Glutamatergic neuron (in vitro differentiated cells): ENCODE measurements at regions not wholly inside any gene's neighbourhood (a gene's known extent, or its start where the extent isn't known, plus 50 kb on each side); places are given as distances from the start of the nearest gene placed in this dataset.

Experiments used
- DNase-seq: peaks from one replicate; pipeline ENCODE4 v3.0.0; 2022
- H3K27ac Mint-ChIP-seq: one replicate; pipeline ENCODE4 v1.8.0; 2020; ENCODE audit warnings: mild to moderate bottlenecking, mixed read lengths, inconsistent platforms; ENCODE audit not compliant: unreplicated experiment
- H3K27me3 Mint-ChIP-seq: one replicate; pipeline ENCODE4 v1.8.0; 2020; ENCODE audit warnings: mild to moderate bottlenecking, moderate library complexity, mixed read lengths, inconsistent platforms; ENCODE audit not compliant: unreplicated experiment
- H3K36me3 Mint-ChIP-seq: one replicate; pipeline ENCODE4 v1.8.0; 2020; ENCODE audit warnings: mild to moderate bottlenecking, mixed read lengths, inconsistent platforms; ENCODE audit not compliant: unreplicated experiment
- H3K4me1 Mint-ChIP-seq: one replicate; pipeline ENCODE4 v1.8.0; 2020; ENCODE audit warnings: mild to moderate bottlenecking, low read depth, mixed read lengths, inconsistent platforms; ENCODE audit not compliant: unreplicated experiment
- H3K4me3 Mint-ChIP-seq: one replicate; pipeline ENCODE4 v1.8.0; 2020; ENCODE audit warnings: mild to moderate bottlenecking, mixed read lengths, inconsistent platforms; ENCODE audit not compliant: unreplicated experiment
- H3K9me3 Mint-ChIP-seq: one replicate; pipeline ENCODE4 v1.8.0; 2020; ENCODE audit warnings: mild to moderate bottlenecking, moderate library complexity, mixed read lengths, inconsistent platforms; ENCODE audit not compliant: unreplicated experiment
- TF ChIP-seq, protein P1 (sequence below): fragments of 200-600 bp; sonication (generic); IDR thresholded peaks from one replicate; pipeline ENCODE4 v1.5.0; 2021; ENCODE audit not compliant: partially characterized antibody, unreplicated experiment

GRCh38 chr2:196248467-196249094 lies 77.2 kb upstream of the STK17B start:
- TF ChIP-seq, protein P1, sequence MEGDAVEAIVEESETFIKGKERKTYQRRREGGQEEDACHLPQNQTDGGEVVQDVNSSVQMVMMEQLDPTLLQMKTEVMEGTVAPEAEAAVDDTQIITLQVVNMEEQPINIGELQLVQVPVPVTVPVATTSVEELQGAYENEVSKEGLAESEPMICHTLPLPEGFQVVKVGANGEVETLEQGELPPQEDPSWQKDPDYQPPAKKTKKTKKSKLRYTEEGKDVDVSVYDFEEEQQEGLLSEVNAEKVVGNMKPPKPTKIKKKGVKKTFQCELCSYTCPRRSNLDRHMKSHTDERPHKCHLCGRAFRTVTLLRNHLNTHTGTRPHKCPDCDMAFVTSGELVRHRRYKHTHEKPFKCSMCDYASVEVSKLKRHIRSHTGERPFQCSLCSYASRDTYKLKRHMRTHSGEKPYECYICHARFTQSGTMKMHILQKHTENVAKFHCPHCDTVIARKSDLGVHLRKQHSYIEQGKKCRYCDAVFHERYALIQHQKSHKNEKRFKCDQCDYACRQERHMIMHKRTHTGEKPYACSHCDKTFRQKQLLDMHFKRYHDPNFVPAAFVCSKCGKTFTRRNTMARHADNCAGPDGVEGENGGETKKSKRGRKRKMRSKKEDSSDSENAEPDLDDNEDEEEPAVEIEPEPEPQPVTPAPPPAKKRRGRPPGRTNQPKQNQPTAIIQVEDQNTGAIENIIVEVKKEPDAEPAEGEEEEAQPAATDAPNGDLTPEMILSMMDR = no peak
- Mint-ChIP-seq H3K27me3 (peaks cover 1% of the 10 kb centered on the region), H3K9me3 (peaks cover 3% of the 10 kb centered on the region), H3K4me1 (no peaks in the 10 kb centered on the region), H3K27ac (no peak overlapping the region), H3K36me3 (peaks cover 14% of the 10 kb centered on the region), H3K4me3 (no peak overlapping the region)
- DNase-seq = no peak

DNA sequence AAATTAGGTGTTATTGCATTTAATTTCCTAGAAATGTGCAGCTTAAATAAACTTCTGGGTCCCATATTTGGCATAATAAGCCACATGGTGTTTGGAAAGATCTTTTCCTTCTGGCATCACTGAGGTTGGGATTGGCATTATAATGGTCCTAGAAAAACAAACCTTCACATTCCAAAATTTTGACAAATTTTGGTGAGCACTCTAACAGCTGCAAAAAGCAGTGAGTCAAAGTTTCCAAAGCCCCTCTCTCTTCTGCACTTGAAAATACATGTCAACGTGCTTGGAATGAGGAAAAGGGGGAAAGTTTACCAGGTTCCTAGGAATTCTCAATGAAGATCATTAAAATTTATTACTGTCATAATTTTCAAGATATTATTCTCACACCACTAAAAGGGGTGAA lies 77.8 kb upstream of the STK17B start:
- TF ChIP-seq, protein P1 = no peak
- DNase-seq = no peak
- Mint-ChIP-seq H3K27me3 (peaks cover 1% of the 10 kb centered on the region), H3K27ac (no peak overlapping the region), H3K9me3 (peaks cover 3% of the 10 kb centered on the region), H3K4me1 (no peaks in the 10 kb centered on the region), H3K36me3 (peaks cover 14% of the 10 kb centered on the region), H3K4me3 (no peak overlapping the region)

DNA sequence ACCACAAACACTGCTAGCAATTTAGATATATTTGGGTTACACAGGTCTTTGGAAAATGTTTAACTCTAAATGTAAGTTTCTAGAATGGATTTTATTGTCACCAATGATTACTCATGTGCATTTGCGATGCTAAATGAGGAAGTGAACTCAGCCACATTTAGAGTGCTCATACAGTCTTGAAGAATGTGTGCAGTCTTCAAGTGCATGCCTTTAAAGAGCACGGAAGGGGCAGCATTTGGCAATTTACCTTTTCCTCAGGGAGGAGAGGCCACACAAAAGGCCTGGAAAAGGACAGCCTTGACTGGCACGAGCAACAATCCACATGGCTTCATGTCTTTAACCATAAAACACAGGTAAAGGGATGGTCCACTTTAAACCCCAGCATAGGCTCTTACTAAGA lies 78.5 kb upstream of the STK17B start:
- DNase-seq = no peak
- Mint-ChIP-seq H3K36me3 (peaks cover 14% of the 10 kb centered on the region), H3K4me1 (no peaks in the 10 kb centered on the region), H3K27me3 (peaks cover 1% of the 10 kb centered on the region), H3K4me3 (no peak overlapping the region), H3K9me3 (peaks cover 3% of the 10 kb centered on the region), H3K27ac (no peak overlapping the region)
- TF ChIP-seq, protein P1 = no peak

DNA sequence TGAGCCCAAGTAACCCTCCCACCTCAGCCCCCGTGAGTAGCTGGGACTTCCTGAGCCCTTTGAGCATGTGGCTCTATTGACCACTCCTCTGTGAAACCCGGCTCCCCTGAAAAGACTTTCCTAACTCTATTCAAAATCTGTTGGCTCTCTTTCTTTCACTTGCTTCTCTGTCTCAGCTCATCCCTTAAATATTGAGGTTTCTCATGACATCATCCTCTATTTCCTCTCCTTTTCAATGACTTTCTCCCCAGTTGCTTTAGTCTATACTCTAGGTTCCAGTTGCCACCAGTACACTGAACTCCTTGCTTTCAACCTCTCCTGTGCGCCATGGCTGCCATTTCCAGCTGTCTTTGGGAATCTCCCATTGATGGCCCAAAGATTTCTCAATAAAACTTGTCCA lies 79.8 kb upstream of the STK17B start:
- TF ChIP-seq, protein P1 = no peak
- no peaks in the 10 kb centered on the region for H3K4me1 Mint-ChIP-seq
- peaks cover 1% of the 10 kb centered on the region for H3K27me3 Mint-ChIP-seq
- peak overlapping the region; percentile 35 for H3K27ac Mint-ChIP-seq
- H3K9me3 Mint-ChIP-seq = peaks cover 3% of the 10 kb centered on the region
- no peak for DNase-seq
- H3K4me3 Mint-ChIP-seq = no peak overlapping the region
- H3K36me3 Mint-ChIP-seq = peaks cover 14% of the 10 kb centered on the region

GRCh38 chr2:196252408-196253115 lies 81.2 kb upstream of the STK17B start:
- TF ChIP-seq, protein P1 = no peak
- peaks cover 1% of the 10 kb centered on the region for H3K27me3 Mint-ChIP-seq
- H3K9me3 Mint-ChIP-seq = peaks cover 3% of the 10 kb centered on the region
- peaks cover 14% of the 10 kb centered on the region for H3K36me3 Mint-ChIP-seq
- H3K4me1 Mint-ChIP-seq = no peaks in the 10 kb centered on the region
- no peak for DNase-seq
- no peak overlapping the region for H3K27ac Mint-ChIP-seq
- no peak overlapping the region for H3K4me3 Mint-ChIP-seq
